Smooth muscle cell (in vitro differentiated cells): ENCODE measurements at regions not wholly inside any gene's neighbourhood (a gene's known extent, or its start where the extent isn't known, plus 50 kb on each side); places are given as distances from the start of the nearest gene placed in this dataset.

Source experiments
- DNase-seq: peaks from one replicate; lab custom pipeline; 2025; ENCODE audit not compliant: unreplicated experiment; lab: John Stamatoyannopoulos, UW
- H2AFZ ChIP-seq: fragments of 200-600 bp; sonication (generic); 2 replicates; pipeline ENCODE4 v1.6.0; 2016; ENCODE audit warnings: antibody characterized with exemption, low read depth, mild to moderate bottlenecking
- H3F3A ChIP-seq: fragments of 200-600 bp; sonication (generic); 2 replicates; pipeline ENCODE4 v1.6.0; 2017; ENCODE audit warnings: antibody characterized with exemption, low read depth
- H3K27ac ChIP-seq: fragments of 200-600 bp; sonication (generic); 2 replicates; pipeline ENCODE4 v1.5.1; 2016; ENCODE audit warnings: low read depth, mild to moderate bottlenecking
- H3K27me3 ChIP-seq: fragments of 200-600 bp; sonication (generic); 2 replicates; pipeline ENCODE4 v1.6.1; 2016; ENCODE audit warnings: low read depth, mild to moderate bottlenecking
- H3K36me3 ChIP-seq: fragments of 200-600 bp; sonication (generic); 2 replicates; pipeline ENCODE4 v1.5.1; 2016; ENCODE audit warnings: low read depth
- H3K4me1 ChIP-seq: fragments of 200-600 bp; sonication (generic); 2 replicates; pipeline ENCODE4 v1.5.1; 2016; ENCODE audit warnings: low read depth
- H3K4me2 ChIP-seq: fragments of 200-600 bp; sonication (generic); 2 replicates; pipeline ENCODE4 v1.6.0; 2016; ENCODE audit warnings: mild to moderate bottlenecking
- H3K4me3 ChIP-seq: fragments of 200-600 bp; sonication (generic); 2 replicates; pipeline ENCODE4 v1.5.1; 2016; ENCODE audit warnings: mild to moderate bottlenecking
- H3K79me2 ChIP-seq: fragments of 200-600 bp; sonication (generic); 2 replicates; pipeline ENCODE4 v1.6.0; 2016; ENCODE audit warnings: low read depth, mild to moderate bottlenecking
- H3K9ac ChIP-seq: fragments of 200-600 bp; sonication (generic); 2 replicates; pipeline ENCODE4 v1.6.0; 2016; ENCODE audit warnings: low read depth
- H3K9me3 ChIP-seq: fragments of 200-600 bp; sonication (generic); replicated peaks from 2 replicates; pipeline ENCODE4 v1.5.1; 2016; ENCODE audit warnings: low read depth
- H4K20me1 ChIP-seq: fragments of 200-600 bp; sonication (generic); 2 replicates; pipeline ENCODE4 v1.6.0; 2016; ENCODE audit warnings: low read depth
- CTCF ChIP-seq: fragments of 200-600 bp; sonication (generic); IDR thresholded peaks from 2 replicates; pipeline ENCODE4 v1.5.1; 2017; ENCODE audit warnings: borderline replicate concordance, mild to moderate bottlenecking, antibody characterized with exemption; ENCODE audit not compliant: insufficient read depth, poor library complexity, severe bottlenecking
- WGBS: methylation state at CpG from one replicate; pipeline ENCODE4 v1.1.7; 2016; ENCODE audit warnings: low lambda C conversion rate; 5-methylcytosine and 5-hydroxymethylcytosine counted together

DNA sequence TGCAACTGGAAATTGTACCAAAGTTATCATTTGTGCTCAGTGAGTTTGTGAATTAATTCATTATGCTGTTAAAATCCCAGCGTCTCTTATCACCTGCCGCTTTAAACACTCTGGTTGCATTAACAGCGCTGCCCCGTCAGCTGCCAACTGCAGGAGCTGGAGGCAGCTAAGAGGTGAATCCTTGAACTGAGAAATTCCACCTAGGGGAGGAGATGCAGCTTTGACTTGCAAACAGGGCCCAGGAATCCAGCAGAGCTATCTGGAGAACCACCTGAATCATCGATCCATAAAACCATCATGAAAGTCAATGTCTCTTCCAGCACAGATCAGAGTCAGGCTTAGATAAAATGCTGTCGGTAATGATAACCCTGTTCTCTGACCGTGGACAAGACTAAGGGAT, 140.7 kb upstream of the PTBP2 start:
- H3K9ac ChIP-seq: no peak overlapping the region
- H3K27ac ChIP-seq: no peak overlapping the region
- no peaks in the 10 kb centered on the region for H3K9me3 ChIP-seq
- no peaks in the 10 kb centered on the region for H3F3A ChIP-seq
- no peak overlapping the region for H3K4me3 ChIP-seq
- peaks cover 11% of the 10 kb centered on the region for H3K27me3 ChIP-seq
- no peaks in the 10 kb centered on the region for H3K36me3 ChIP-seq
- no peak overlapping the region for H2AFZ ChIP-seq
- no peak for DNase-seq
- 31% methylated on average over 7 of the region's 7 CpGs for WGBS
- H3K4me2 ChIP-seq: no peak overlapping the region
- no peaks in the 10 kb centered on the region for H3K4me1 ChIP-seq
- H3K79me2 ChIP-seq: no peaks in the 10 kb centered on the region
- no peak for TF ChIP-seq CTCF
- H4K20me1 ChIP-seq: no peaks in the 10 kb centered on the region

DNA sequence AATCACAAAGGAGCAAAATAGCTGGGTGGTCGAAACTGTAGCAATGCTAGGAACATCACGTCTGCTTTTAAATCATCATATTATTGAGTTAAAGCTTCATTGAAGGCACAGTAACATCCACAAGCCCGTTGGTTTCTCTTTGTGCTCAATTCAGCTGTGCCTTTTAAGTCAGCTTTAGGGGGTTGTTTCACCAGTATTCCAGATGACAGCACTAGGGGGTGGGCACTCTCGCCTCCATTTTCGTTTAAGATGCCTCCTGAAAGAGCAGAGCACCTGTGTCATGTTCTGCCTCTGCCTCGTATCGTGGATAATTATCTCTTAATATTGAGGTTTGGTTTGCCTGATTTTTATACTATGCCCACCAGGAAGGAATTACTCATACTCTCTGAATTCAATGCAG, 139.8 kb upstream of the PTBP2 start:
- Histone ChIP-seq H3K4me1 (no peaks in the 10 kb centered on the region), H3K27me3 (peaks cover 11% of the 10 kb centered on the region), H3K36me3 (no peaks in the 10 kb centered on the region), H3K9ac (no peak overlapping the region), H3F3A (no peaks in the 10 kb centered on the region), H2AFZ (no peak overlapping the region), H3K79me2 (no peaks in the 10 kb centered on the region), H3K27ac (no peak overlapping the region), H4K20me1 (no peaks in the 10 kb centered on the region), H3K9me3 (no peaks in the 10 kb centered on the region), H3K4me2 (no peak overlapping the region), H3K4me3 (no peak overlapping the region)
- TF ChIP-seq CTCF: no peak
- DNase-seq: no peak
- WGBS: 63% methylated on average over 7 of the region's 7 CpGs

DNA sequence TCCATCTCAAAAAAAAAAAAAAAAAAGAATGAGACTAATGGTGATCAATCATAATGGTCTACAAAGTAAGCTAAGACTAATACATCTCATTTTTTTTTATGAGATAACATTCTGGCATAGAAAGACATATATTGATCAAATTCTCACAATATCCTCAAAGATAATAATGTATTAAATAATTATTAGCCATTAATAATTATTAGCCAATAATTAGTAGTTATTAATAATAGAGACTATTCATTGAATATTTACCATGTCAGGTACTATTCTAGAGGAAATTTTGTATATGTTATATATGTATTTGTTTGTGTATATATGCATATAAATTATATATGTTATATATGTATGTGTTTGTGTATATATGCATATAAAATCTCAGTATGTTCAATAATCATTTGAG, 137.7 kb upstream of the PTBP2 start:
- H2AFZ ChIP-seq: no peak overlapping the region
- no peak overlapping the region for H3K27ac ChIP-seq
- no peaks in the 10 kb centered on the region for H3F3A ChIP-seq
- no peak for TF ChIP-seq CTCF
- no peaks in the 10 kb centered on the region for H3K79me2 ChIP-seq
- H3K4me1 ChIP-seq: no peaks in the 10 kb centered on the region
- no peak overlapping the region for H3K4me2 ChIP-seq
- H3K9me3 ChIP-seq: no peaks in the 10 kb centered on the region
- no peaks in the 10 kb centered on the region for H3K36me3 ChIP-seq
- peaks cover 11% of the 10 kb centered on the region for H3K27me3 ChIP-seq
- no peak overlapping the region for H3K9ac ChIP-seq
- no peaks in the 10 kb centered on the region for H4K20me1 ChIP-seq
- no peak overlapping the region for H3K4me3 ChIP-seq
- no peak for DNase-seq

DNA sequence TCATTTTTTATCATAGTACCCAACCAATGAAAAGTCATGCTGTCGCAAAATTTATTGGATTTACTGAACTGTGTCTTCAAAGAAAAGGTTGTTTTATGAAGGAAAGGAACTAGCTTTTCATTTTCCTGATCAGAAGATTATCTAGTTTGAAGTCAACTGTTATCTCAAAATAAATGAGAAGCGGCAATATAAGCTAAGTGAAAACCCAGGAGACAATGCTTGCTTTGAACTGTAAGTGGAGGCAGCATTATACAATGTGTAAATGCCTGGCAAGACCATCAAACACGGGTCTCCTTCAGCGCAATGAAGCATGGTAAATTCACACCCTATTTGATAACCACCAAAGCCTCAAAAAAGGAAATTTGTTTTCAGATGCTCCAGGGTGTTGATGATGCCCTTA, 134.4 kb upstream of the PTBP2 start:
- 74% methylated on average over 4 of the region's 4 CpGs for WGBS
- no peaks in the 10 kb centered on the region for H3K36me3 ChIP-seq
- TF ChIP-seq CTCF: no peak
- no peaks in the 10 kb centered on the region for H3K79me2 ChIP-seq
- no peaks in the 10 kb centered on the region for H3F3A ChIP-seq
- no peaks in the 10 kb centered on the region for H3K4me1 ChIP-seq
- H3K27ac ChIP-seq: no peak overlapping the region
- H3K4me3 ChIP-seq: no peak overlapping the region
- H2AFZ ChIP-seq: no peak overlapping the region
- H4K20me1 ChIP-seq: no peaks in the 10 kb centered on the region
- H3K4me2 ChIP-seq: no peak overlapping the region
- no peak overlapping the region for H3K9ac ChIP-seq
- no peaks in the 10 kb centered on the region for H3K9me3 ChIP-seq
- no peak for DNase-seq
- H3K27me3 ChIP-seq: peaks cover 4% of the 10 kb centered on the region
